Dendritic cell treated with granulocyte-macrophage colony-stimulating factor and Interleukin-4, amounts not matched to agents 40 ng/mL and 50 ng/mL, for 4 days (primary cell): ENCODE measurements at regions not wholly inside any gene's neighbourhood (a gene's known extent, or its start where the extent isn't known, plus 50 kb on each side); places are given as distances from the start of the nearest gene placed in this dataset.
"Not testable (repeated sequence)": the region's sequence is repeated elsewhere in the genome, so short reads cannot be mapped to it uniquely, and the experiment has no call there.

Experiments
- H3K27ac Mint-ChIP-seq: one replicate; pipeline ENCODE4 v1.8.0; 2022; ENCODE audit warnings: mild to moderate bottlenecking, mixed read lengths
- H3K27me3 Mint-ChIP-seq: one replicate; pipeline ENCODE4 v1.8.0; 2022; ENCODE audit warnings: mild to moderate bottlenecking, mixed read lengths
- H3K36me3 Mint-ChIP-seq: one replicate; pipeline ENCODE4 v1.8.0; 2022; ENCODE audit warnings: low read depth, mixed read lengths
- H3K4me1 Mint-ChIP-seq: one replicate; pipeline ENCODE4 v1.8.0; 2022; ENCODE audit warnings: low read depth, mixed read lengths
- H3K4me3 Mint-ChIP-seq: one replicate; pipeline ENCODE4 v1.8.0; 2022; ENCODE audit warnings: mild to moderate bottlenecking, moderate library complexity, mixed read lengths
- H3K9me3 Mint-ChIP-seq: one replicate; pipeline ENCODE4 v1.8.0; 2022; ENCODE audit warnings: mixed read lengths
- intact Hi-C: fragments of 100-400 bp; cut with micrococcal nuclease; formaldehyde crosslinking; loops from one replicate; pipeline ENCODE4 v1.15.0; 2022

GRCh38 chr1:219102466-219102865, 71.2 kb upstream of the LYPLAL1 start:
- H3K9me3 Mint-ChIP-seq, H3K4me1 Mint-ChIP-seq, H3K27me3 Mint-ChIP-seq, H3K36me3 Mint-ChIP-seq, intact Hi-C loops, H3K27ac Mint-ChIP-seq, H3K4me3 Mint-ChIP-seq: not testable (repeated sequence)

DNA sequence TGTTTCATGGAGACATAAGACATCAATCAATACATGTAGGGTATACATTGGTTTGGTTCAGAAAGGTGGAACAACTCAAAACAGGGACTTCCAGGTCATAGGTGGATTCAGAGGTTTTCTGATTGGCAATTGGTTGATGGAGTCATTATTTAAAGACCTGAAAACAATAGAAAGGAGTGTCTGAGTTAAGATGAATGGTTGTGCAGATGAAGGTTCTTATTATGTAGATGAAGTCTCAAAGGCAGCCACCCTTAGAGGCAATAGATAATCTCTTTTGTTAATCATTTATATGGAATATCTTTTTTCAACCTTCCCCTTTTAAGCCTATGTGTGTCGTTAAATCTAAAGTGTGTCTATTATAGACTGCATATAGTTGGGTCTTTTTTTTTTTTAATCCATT, 67.8 kb upstream of the LYPLAL1 start:
- Mint-ChIP-seq H3K4me1 (no peaks in the 10 kb centered on the region), H3K27ac (no peak overlapping the region), H3K27me3 (peaks cover 7% of the 10 kb centered on the region), H3K9me3 (peaks cover 9% of the 10 kb centered on the region), H3K36me3 (no peaks in the 10 kb centered on the region), H3K4me3 (no peak overlapping the region)
- intact Hi-C loops: no loop called here

DNA sequence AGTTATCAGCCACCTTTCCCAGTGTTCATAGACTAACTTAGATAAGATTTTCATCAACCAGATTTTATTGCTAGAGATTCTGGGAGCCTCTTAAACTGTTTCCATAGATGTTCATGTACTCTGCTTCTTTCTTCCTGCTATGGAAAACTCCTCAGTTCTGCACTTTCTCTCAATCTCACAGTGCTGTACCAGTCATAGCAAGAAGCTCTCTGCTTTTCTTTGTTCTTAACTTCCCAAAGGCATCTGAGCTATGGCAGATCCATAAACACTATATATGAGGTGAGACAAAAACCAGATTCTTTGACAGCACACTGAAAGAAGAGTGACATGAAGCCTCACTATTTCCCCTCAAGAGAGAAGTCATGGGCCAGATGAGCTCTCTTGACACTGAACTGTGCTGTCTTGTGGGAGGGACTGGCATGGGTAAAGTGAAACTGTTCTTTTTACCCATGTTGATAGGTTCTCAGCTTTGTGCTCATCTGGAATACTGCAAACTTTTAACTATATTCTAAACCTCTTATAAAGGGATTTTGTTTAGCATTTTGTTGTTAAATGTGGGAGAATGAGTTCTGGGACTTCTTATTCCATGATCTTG, 64.2 kb upstream of the LYPLAL1 start:
- Mint-ChIP-seq H3K4me1 (no peaks in the 10 kb centered on the region), H3K27ac (no peak overlapping the region), H3K4me3 (no peak overlapping the region), H3K27me3 (peaks cover 10% of the 10 kb centered on the region), H3K36me3 (no peaks in the 10 kb centered on the region), H3K9me3 (peaks cover 29% of the 10 kb centered on the region)
- intact Hi-C loops: no loop called here

- no peaks in the 10 kb centered on the region for H3K4me1 Mint-ChIP-seq
- no peak overlapping the region for H3K4me3 Mint-ChIP-seq
- intact Hi-C loops: no loop called here
- no peaks in the 10 kb centered on the region for H3K36me3 Mint-ChIP-seq
- H3K27me3 Mint-ChIP-seq: peaks cover 10% of the 10 kb centered on the region
- no peak overlapping the region for H3K27ac Mint-ChIP-seq
- H3K9me3 Mint-ChIP-seq: peaks cover 30% of the 10 kb centered on the region
These were observed 60.4 kb upstream of the LYPLAL1 start for GRCh38 chr1:219113261-219113660.

DNA sequence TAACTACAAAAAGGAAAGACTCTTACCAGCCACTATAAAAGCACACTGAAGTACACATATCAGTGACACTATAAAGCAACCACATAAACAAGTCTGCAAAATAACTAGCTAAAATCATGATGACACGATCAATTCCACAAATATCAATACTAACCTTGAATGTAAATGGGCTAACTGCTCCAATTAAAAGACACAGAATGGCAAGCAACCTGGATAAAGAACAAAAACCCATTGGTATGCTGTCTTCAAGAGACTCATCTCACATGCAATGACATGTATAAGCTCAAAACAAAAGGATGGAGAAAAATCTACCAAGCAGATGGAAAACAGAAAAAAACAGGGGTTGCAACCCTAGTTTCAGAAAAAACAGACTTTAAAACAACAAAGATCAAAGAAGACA, 59.7 kb upstream of the LYPLAL1 start:
- H3K27me3 Mint-ChIP-seq: peaks cover 3% of the 10 kb centered on the region

GRCh38 chr1:219119839-219120238, 53.8 kb upstream of the LYPLAL1 start:
- Mint-ChIP-seq H3K4me1 (peaks cover 21% of the 10 kb centered on the region), H3K4me3 (no peak overlapping the region), H3K36me3 (no peaks in the 10 kb centered on the region), H3K27ac (no peak overlapping the region), H3K27me3 (no peaks in the 10 kb centered on the region), H3K9me3 (no peaks in the 10 kb centered on the region)
- intact Hi-C loops: loop anchor here (10.0 kb wide), 1 partner anchor 55 kb away; no protein-coding TSS in a partner anchor

More for the DNA sequence above, 59.7 kb upstream of the LYPLAL1 start:
- H3K4me1 Mint-ChIP-seq: no peaks in the 10 kb centered on the region
- peaks cover 22% of the 10 kb centered on the region for H3K9me3 Mint-ChIP-seq
- intact Hi-C loops: no loop called here
- H3K4me3 Mint-ChIP-seq: no peak overlapping the region
- no peak overlapping the region for H3K27ac Mint-ChIP-seq
- no peaks in the 10 kb centered on the region for H3K36me3 Mint-ChIP-seq

DNA sequence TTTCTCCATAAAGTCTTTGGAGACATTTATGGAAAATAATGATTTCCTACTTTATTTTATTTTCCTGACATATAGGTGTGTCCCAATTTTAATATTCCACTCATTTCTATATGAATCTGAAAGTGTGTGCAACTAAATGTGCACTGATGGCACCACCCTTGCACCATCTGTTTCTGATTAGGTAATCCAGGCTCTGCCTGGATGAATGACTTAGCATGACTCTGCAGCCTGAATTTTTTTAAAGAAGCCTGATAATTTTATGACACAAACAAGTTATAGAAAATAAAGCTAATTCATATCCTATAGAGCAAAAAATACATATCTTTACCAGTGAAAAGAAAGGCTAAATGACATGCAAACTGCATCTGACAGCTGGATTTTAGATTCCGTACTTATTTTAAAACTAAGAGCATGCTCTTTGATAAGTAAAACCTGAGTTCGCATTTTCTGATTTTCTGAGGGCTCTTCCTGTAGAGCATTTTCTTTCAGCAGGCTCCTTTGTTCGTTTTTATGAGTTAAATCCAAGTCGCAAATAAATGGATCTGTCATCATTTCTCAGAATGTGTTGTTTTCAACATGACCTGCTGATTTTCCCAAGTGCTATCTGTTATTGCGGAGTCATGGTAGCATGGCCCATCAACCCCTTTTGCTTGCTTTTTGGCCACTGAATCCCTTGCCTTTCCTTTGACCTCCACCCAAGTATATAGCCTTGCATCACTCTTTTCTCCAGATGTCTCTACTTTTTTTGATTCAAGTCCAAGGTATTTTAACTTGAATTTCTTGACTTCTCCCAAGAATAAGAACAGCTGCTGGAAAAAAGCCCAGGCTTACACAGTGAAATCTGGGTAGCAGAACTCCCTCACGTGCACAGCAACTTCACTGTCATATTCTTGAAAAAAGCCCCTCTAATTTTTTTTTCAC, 52.8 kb upstream of the LYPLAL1 start:
- H3K4me3 Mint-ChIP-seq: no peak overlapping the region
- no peaks in the 10 kb centered on the region for H3K36me3 Mint-ChIP-seq
- no peak overlapping the region for H3K27ac Mint-ChIP-seq
- H3K4me1 Mint-ChIP-seq: peaks cover 21% of the 10 kb centered on the region
- H3K27me3 Mint-ChIP-seq: no peaks in the 10 kb centered on the region
- H3K9me3 Mint-ChIP-seq: no peaks in the 10 kb centered on the region
- intact Hi-C loops: loop anchor here (10.0 kb wide), 1 partner anchor 56 kb away; no protein-coding TSS in a partner anchor

GRCh38 chr1:219121679-219122078, 52.0 kb upstream of the LYPLAL1 start:
- no peaks in the 10 kb centered on the region for H3K9me3 Mint-ChIP-seq
- no peak overlapping the region for H3K27ac Mint-ChIP-seq
- H3K27me3 Mint-ChIP-seq: no peaks in the 10 kb centered on the region

GRCh38 chr1:219123036-219123435, 50.6 kb upstream of the LYPLAL1 start:
- no peaks in the 10 kb centered on the region for H3K27me3 Mint-ChIP-seq
- no peaks in the 10 kb centered on the region for H3K9me3 Mint-ChIP-seq
- no peak overlapping the region for H3K27ac Mint-ChIP-seq
- no peaks in the 10 kb centered on the region for H3K36me3 Mint-ChIP-seq
- intact Hi-C loops: loop anchor here (10.0 kb wide), 1 partner anchor 58 kb away; no protein-coding TSS in a partner anchor
- H3K4me3 Mint-ChIP-seq: no peak overlapping the region
- peaks cover 21% of the 10 kb centered on the region for H3K4me1 Mint-ChIP-seq

More at GRCh38 chr1:219121679-219122078, 52.0 kb upstream of the LYPLAL1 start:
- Mint-ChIP-seq H3K36me3 (no peaks in the 10 kb centered on the region), H3K4me1 (peaks cover 21% of the 10 kb centered on the region), H3K4me3 (no peak overlapping the region)
- intact Hi-C loops: loop anchor here (10.0 kb wide), 1 partner anchor 57 kb away; no protein-coding TSS in a partner anchor
